Right renal pelvis (tissue), 4 donors: ENCODE measurements at regions not wholly inside any gene's neighbourhood (a gene's known extent, or its start where the extent isn't known, plus 50 kb on each side); places are given as distances from the start of the nearest gene placed in this dataset.
A peak's percentile ranks its signal among the peaks of the same experiment; 100 is the strongest.

ENCODE experiments used
- DNase-seq, 4 donors: peaks; one replicate each; pipeline ENCODE4 v3.0.0-alpha.2; 2013; ENCODE audit warnings: low read depth in 4 of 4, low spot score in 3 of 4, missing footprints in 1 of 4

DNA sequence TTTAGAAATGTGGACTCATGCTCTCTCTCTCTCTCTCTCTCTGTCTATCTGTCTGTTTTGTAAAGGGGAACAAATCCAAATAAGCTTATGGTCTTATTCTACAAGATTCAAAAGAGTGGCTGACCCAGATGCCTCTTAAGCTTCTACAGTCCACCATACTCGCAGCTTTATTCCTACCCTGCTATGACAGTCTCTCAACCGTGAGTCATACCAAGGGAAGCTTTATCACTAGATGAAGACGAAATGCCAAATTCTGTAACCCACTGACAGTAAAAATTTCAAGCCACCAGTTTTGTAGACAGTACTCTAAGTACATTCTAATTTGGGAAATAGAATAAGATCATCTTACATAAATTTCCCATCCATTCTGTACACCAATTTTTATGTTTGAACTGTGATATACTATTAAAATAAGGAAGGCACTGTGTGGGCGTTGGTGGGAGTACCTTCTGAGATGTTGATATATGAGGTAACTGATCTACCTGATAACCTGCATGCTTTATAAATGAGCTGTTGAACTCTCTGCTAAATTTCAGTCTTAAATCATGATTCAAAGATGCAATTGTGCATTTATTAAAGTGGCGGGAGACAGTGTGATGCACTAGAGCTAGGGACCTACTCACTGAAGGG lies 153.2 kb downstream of the KLF6 start:
- DNase-seq = no peak

DNA sequence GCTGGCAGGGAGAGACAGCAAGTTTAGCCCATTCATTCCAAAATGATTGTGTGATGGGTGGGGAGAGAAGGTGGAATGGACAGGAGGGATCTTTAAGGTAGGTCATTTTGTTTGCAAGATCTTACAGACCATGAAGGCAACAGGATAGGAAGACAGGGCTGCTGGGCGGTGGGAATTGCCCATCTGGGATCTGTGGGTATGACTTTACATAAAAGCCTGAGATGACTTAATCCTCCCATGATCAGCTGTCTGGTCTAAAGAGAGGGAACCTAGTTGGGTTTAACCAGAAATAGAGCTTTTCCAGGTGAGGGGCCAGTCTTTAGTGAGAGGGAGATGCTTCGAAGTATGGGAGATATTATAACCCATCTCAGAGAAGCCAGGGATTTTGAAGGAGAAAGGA lies 153.7 kb downstream of the KLF6 start:
- no peak for DNase-seq

DNA sequence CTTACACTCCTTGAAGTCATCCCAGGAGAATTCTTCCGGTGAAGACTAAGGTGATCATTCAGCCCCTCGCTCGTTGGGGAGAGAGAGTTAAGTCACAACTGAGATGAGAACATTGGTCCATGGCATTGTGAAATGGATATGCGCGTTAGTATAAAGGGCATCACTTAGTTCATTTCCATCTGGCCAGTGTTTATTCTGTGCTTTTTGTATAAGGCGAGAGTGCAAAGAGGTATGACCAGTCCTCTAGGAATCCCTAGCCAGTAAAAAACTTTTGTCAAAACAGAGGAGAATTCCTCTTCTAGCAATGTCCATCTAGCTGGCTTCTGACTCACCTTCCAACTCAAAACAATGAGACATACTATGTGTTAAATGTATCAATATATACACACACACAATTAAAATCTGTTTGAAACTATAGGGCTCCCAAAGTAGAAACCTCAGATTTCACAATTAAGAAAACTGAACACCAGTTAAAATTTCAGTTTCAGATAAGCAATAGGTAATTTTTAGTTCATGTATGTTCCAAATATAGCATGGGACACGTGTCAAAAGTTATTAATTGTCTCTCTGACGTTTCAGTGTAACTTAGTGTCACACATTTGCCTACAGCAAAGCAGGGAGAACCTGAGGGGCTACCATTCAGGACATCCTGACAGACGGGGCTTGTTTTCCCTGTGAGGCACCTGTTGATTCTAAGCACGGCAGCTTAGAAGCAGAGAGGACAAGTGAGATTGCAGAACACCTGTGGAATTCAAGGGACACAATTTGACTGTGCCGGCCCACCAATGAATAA lies 158.9 kb downstream of the KLF6 start:
- DNase-seq = no peak

DNA sequence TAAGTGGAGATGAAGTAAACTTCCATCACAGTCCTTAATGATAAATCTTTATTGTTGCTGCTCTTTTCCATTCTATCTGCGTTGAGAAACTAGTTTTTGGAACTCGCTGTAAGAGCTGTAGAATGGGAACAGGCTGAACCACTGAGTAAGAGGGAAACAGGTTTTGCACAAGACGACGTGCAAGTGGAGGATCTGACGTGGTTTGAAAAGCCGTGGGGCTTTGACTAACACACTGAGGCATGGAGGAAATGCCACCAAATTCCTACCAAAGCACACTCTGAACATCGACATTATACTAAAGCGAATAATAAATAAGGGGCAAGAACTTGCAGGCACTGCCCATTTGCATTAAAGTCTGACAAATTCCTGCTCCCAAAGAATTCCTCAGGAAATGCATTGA lies 160.6 kb downstream of the KLF6 start:
- DNase-seq = no peak

DNA sequence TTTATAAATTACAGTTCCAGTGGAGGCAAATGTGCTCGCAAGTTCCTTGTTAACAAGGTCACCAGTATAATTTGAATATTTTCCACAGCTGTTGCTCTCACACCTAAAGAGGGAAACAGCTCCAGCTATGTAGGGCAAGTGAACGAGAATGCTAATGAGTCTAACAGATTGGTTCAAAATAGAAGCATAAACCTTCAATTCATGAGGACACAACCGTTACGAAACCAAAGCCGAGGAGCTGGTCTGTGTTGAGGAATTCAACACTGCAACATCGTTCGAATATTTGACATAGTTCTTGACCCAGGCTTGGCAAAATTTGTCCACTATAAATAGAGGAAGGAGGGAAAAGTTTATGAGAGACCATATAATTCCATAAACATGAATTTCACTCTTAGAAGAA lies 161.3 kb downstream of the KLF6 start:
- DNase-seq = no peak

DNA sequence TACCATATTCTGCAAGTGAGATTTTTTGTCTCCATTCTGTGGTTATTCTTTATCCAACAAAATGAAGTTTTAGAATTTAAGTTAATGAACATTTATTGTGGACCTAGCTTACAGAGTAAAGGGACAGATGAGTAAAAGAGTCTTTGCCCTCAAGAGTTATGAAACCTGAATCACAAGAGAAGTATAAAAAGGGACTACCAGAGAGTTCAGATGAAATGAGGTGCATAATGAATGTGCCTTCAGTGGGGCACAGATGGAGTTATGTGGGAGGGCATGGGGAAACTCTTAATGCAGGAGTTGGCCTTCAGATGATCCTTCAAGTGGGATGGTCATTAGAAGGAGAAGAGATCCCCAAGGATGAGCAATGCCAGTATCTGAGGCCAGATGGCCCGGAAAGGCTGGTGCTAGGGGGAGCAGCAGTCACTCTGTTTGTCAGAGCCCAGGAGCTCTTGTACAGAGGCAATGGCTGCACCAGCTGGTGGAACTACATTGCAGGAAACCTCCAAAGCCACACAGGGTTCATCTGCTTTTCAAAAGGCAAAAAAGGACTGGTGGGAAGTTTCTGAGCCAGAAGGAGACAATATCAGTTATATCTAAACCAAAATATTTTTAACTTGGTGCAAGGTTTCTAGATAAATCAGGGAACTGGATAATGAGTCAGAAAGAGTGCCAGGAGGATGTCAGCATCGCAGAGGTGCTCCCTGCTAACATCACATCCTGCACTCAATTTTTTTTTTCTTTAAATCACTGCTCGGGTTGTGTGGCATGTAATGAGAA lies 162.0 kb downstream of the KLF6 start:
- no peak for DNase-seq

DNA sequence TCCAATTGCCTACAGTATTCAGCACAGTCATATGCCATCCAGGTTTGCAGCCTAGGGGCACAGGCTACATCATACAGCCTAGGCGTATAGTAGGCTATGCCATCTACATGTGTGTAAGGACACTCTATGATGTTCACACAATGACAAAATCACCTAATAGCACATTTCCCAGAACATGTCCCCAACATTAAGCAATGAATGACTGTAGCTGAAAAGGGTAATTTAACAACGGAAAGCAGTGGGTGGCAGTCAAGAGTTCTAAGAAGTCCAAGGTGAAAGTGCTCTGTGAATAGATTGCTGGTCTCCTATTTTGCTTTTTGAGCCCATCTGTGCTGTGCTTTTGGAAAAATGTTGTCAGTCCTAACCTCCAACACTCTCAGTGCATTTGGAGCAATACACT lies 162.6 kb downstream of the KLF6 start:
- DNase-seq = no peak

DNA sequence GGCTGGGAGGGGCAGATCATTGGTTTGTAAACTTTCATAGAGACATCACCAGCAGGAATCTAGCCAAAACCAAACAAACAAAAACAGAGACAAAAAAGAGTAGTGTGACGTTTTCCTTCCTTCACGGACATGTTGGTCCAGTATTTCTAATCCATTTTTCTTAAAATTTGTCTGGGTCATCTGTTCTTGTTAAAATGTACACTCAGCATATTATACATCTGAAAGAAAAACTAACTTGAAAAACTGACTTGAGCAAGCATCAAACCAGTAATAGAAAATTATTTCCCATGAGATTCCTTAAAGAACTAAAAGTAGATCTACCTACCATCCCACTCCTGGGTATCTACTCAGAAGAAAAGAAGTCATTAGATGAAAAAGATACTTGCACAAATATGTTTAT lies 164.2 kb downstream of the KLF6 start:
- DNase-seq = no peak

DNA sequence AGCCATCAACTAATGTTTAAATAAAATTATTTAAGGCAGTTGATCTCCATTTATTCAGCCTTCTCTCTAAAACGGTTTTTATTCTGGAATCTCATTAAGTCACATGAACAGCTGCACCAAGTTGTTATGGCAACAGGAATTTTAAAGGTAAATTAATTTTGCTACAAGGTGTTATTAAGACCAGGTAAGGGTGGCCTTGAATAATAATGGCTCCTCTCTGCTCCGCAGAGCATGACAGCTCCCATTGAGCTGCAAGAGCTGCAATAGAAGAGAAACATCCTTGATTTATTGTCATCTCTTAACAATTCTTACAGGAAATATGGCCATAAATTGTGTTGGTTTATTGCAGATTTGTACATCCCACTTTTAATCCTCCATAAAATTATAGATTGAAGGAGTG lies 165.8 kb downstream of the KLF6 start:
- no peak for DNase-seq

DNA sequence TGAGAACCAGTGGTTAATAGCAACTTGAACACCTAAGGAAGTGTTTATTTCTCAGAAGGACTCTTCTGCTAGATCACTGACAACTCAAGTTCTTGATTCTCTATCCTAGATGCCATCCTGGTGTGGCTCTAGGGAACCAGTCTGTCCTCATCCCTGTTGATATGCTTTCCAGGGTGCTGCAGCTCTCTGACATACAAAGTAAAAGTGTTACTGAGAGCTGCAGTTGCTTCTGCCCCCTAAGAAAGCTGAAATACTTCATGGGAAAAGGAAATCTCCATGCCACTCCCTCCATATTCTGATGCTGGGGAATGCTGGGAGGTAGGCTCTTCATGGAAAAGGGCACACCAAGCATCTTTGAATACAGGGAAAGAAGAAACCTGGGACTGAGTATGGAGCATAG lies 168.1 kb downstream of the KLF6 start:
- no peak for DNase-seq

DNA sequence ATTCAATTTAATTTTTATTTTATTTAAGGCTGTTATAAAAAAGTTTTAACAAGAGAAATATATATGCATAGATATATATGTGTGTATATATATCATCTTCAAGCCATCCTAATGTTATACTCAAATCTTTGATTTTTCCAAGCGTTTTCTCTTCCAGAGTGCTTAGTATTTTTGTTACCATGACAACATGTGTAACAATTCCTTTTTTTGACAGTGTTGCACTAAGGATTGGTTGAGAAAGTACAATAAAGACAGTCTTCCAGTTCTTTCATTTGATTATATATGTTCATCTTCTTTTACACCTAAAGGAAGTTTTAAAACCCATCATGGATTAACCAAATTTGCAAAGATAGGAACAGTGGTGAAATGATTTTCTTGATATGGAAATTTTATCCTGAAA lies 171.7 kb downstream of the KLF6 start:
- DNase-seq = no peak

DNA sequence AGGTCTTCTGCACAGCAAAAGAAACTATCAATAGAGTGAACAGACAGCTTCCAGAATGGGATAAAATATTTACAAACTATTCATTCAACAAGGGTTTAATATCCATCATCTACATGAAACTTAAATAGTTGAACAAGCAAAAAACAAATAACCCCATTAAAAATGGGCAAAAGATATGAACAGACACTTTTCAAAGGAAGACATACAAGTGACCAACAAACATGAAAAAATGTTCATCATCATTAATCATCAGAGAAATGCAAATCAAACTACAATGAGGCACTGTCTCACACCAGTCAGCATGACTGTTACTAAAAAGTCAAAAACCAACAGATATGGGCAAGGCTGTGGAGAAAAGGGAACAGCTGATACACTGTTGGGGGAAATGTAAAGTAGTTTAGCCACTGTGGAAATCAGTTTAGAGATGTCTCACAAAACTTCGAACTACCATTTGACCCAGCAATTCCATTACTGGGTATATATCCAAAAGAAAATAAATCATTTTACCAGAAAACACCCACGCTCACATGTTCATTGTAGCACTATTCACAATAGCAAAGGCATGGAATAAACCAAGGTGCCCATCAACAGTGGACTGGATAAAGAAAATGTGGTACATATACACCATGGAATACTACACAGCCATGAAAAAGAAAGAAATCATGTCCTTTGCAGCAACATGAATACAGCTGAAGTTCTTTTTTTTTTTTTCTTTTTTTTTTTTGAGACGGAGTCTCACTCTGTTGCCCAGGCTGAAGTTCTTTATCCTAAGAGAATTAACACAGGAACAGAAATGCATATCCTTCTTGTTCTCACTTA lies 172.6 kb downstream of the KLF6 start:
- no peak for DNase-seq

DNA sequence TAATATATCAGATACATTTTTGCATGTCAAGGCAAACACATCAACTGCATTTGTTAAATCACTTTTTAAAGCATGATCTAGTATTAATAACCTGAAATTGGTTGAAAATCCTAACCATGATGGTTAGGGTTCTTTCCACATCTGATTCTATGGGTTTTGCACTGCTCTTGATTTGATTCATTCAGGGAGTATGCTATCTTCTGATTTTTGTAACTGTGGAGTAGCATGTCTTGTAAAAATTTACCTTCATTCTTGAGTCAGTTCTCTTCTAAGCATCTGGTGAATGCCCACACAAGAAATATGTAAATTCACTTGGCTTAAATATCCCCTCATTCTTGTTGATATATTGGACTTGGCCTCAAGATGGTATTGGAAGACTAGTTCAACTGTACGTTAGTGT lies 178.7 kb downstream of the KLF6 start:
- no peak for DNase-seq

DNA sequence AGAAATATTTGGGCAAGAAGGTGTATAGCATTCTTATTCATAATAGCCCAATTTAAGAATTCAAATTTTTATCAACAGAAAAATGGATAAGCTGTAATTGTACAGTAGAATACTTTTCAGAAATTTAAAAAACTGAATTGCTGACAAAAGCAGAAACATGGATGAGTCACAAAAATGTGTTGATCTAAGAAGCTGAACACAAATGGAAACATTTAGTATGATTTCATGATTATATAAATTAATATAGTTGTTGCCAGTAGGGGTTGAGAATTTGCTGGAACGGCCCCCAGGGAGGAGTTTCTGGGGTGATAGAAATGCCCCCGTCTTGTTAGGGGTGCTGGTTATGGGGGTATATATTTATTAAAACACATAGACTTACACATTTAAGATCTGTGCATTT lies 179.1 kb downstream of the KLF6 start:
- no peak for DNase-seq

DNA sequence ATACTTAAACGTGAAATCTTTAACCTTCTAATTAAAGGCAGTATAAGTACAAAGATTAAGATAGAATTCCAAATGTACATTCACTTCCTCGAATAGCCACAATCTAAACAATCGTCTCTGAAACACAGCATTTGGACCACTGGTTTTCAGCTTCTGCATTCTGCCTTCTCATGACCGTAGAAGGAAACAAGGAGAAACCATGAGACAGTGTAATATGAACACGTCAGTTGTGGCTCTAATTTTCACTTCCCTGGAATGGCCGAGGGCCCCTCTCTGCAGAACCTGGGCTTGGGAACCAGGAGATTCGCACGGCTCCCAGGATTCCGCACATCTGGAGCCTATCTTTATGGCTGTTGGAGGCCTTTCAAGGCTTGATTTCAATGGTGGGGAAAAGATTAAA lies 189.3 kb downstream of the KLF6 start:
- DNase-seq = no peak

DNA sequence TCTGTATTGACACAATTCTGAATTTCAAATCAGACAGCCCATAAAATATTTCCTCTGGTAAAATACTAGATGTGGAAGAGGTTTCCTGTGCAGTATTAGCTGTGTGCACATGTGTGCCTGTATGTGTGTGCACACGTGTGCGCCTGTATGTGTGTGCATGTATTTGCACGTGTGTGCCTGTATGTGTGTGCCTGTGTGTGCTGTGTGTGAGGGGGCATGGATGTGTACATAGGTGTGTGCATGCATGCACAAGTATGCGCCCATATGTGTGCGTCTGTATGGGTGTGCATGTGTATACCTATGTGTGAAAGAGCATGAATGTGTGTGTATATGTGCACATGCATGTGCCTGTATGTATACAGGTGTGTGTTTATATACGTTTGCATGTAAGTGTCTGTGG lies 191.4 kb downstream of the KLF6 start:
- DNase-seq = no peak

DNA sequence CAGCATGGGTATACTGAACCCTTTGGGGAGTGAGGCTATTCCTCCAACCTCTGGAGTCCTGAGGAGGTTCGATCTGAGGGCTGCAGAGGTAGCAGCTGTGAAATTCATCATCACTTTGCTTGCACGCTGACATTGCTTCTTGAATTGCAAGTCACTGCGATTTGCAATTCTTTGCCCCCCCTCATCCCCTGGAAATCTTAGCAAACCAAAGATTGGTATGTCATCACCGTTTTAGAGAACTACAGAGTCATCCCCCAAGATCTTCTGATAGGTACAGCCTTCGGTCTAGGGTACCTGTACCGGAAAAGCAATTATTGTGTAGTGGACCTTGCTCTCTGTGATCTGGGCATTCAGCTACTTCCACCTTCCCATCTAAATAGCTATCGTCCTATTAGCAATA lies 192.6 kb downstream of the KLF6 start:
- no peak for DNase-seq

DNA sequence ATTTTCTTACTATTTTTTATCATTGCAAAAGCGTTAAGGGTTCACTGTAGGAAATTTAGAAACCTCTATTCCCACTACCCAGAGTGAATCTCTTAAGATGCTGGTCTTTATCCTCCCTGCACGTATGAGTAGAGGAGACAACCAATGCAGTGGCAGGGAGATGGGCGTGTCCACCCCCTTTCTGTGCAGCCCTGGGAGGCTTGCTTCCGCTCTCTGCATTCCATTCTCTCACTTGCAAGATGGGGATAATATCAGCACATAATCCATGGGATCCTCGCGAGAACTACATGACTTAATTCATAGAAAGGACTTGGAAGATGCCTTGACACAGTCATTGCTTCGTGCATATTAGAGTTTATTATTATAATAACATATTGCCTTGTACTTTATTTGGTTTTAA lies 196.2 kb downstream of the KLF6 start:
- DNase-seq = no peak

DNA sequence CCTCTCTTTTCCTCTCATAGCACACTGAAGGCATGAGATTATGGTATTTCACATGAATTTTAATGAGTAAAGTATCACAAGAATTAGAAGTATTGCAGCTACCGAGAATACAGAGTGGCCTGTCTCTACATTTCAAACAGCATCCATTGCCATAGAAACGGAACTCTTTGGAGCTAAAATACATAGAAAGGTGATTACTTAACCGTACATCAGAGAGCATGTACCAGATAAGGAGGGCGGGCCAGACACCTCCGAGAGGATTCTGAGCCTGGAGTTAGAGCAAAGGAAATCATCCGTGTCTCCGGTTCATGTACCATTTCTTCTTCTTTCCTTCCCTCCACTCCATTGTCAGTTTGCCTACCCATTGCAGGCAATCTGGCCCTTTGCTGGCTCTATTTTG lies 196.7 kb downstream of the KLF6 start:
- no peak for DNase-seq

DNA sequence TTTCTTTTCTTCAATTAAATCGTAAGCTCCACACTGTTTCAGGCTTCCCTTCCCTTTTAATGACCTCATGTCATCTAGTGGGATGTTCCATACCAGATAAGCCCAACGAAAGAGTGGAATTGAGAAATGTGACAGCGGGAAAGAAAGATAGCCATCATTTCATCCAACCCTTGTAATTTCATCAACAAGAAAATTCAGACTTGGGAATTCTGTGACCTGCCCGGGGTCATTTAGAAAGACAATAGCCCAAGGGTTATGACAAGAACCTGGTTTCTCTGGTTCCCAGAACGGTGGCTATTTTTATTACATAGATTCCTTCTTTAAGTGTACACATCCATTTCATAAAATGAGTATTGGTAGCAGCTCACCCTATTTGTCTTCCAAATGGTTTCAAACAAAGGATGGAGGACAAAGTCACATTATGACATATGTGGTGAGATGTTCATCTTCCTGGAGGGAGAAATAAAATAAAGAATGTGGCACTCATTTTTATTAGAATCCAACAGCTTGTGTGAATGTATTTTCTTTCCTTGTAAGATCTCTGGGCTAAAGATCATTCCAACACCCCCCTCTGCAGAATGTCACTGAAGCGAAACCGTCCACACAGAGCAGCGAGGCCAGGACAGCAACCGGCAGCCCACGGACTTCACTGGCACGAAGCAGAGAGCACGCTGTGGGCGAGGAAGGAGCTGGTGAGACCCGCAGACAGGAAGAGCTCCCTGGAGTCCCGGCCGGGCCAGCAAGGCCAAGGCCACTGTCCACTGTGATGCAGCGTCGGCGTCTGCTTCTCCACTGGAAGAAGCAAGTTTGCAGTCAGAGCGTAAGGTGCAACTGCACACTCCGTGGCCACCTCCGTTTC lies 199.9 kb downstream of the KLF6 start:
- peak in 1 of 4 donors; percentile 3 for DNase-seq
